CD4-positive, alpha-beta T cell (primary cell): ENCODE measurements at regions not wholly inside any gene's neighbourhood (a gene's known extent, or its start where the extent isn't known, plus 50 kb on each side); places are given as distances from the start of the nearest gene placed in this dataset.

Experiments used
- ATAC-seq: fragments of 200-7000 bp; cut with Tn5 transposase; one replicate; pipeline ENCODE4 v1.10.0; 2022; ENCODE audit warnings: mild to moderate bottlenecking; ENCODE audit not compliant: poor library complexity
- CTCF ChIA-PET: fragments of 350-600 bp; sonication (Branson Sonifier 250); formaldehyde crosslinking; loops from one replicate; lab custom pipeline; 2021; ENCODE audit warnings: antibody characterized with exemption, inconsistent platforms; lab: Charles Lee
- POLR2A ChIA-PET: fragments of 350-600 bp; sonication (Branson Sonifier 250); formaldehyde crosslinking; loops from one replicate; lab custom pipeline; 2021; ENCODE audit warnings: antibody characterized with exemption, inconsistent platforms; lab: Charles Lee
- DNase-seq, 14 experiments: peaks; one replicate each; pipeline ENCODE4 v3.0.0-alpha.2; 2013 to 2020; ENCODE audit warnings: mixed read lengths in 2 of 14
- H3K27ac ChIP-seq, 2 donors: one replicate each; pipeline versions ENCODE4 v1.5.1 to v1.7.0; 2013; ENCODE audit warnings: low read length in 2 of 2, low read depth in 1 of 2, mild to moderate bottlenecking in 1 of 2
- H3K27me3 ChIP-seq, 2 experiments: 1 replicate in 1 of 2; 2 replicates in 1 of 2; pipeline versions ENCODE4 v1.6.1 to v1.7.0; 2013; ENCODE audit warnings: low read length in 2 of 2, control low read depth in 1 of 2, mild to moderate bottlenecking in 1 of 2, moderate library complexity in 1 of 2; ENCODE audit not compliant: insufficient read depth in 2 of 2, control insufficient read depth in 1 of 2
- H3K36me3 ChIP-seq: one replicate; pipeline ENCODE4 v1.6.1; 2013; ENCODE audit warnings: low read length, control low read depth; ENCODE audit not compliant: insufficient read depth
- H3K4me1 ChIP-seq: one replicate; pipeline ENCODE4 v1.6.1; 2013; ENCODE audit warnings: low read length, control low read depth; ENCODE audit not compliant: insufficient read depth
- H3K4me3 ChIP-seq: one replicate; pipeline ENCODE4 v1.5.1; 2013; ENCODE audit warnings: mild to moderate bottlenecking, low read length, moderate library complexity
- H3K9me3 ChIP-seq, 2 experiments: 1 replicate in 1 of 2; 2 replicates in 1 of 2; pipeline versions ENCODE4 v1.6.1 to v1.7.0; 2013; ENCODE audit warnings: low read length in 2 of 2, mild to moderate bottlenecking in 2 of 2, control low read depth in 1 of 2, moderate library complexity in 1 of 2; ENCODE audit not compliant: control insufficient read depth in 1 of 2, insufficient read depth in 1 of 2
- H3K27ac Mint-ChIP-seq: one replicate; pipeline ENCODE4 v1.8.0; 2020; ENCODE audit warnings: mixed read lengths
- H3K27me3 Mint-ChIP-seq: one replicate; pipeline ENCODE4 v1.8.0; 2021; ENCODE audit warnings: mixed read lengths
- H3K36me3 Mint-ChIP-seq: one replicate; pipeline ENCODE4 v1.8.0; 2021; ENCODE audit warnings: low read depth, mixed read lengths
- H3K4me1 Mint-ChIP-seq: one replicate; pipeline ENCODE4 v1.8.0; 2021; ENCODE audit warnings: low read depth, mixed read lengths
- H3K4me3 Mint-ChIP-seq: one replicate; pipeline ENCODE4 v1.8.0; 2020; ENCODE audit warnings: mild to moderate bottlenecking, mixed read lengths
- H3K9me3 Mint-ChIP-seq: one replicate; pipeline ENCODE4 v1.8.0; 2020; ENCODE audit warnings: mixed read lengths
- CTCF ChIP-seq: fragments of 200-600 bp; IDR thresholded peaks from one replicate; pipeline ENCODE4 v1.8.0; 2022; ENCODE audit warnings: antibody characterized with exemption, mild to moderate bottlenecking
- intact Hi-C, 2 experiments: fragments of 100-400 bp; cut with DNase I in 1 of 2; cut with micrococcal nuclease in 1 of 2; formaldehyde crosslinking; loops; one replicate each; pipeline versions ENCODE4 v1.15.1 to v1.9.0; 2023 to 2025; cut with DNase I, micrococcal nuclease

DNA sequence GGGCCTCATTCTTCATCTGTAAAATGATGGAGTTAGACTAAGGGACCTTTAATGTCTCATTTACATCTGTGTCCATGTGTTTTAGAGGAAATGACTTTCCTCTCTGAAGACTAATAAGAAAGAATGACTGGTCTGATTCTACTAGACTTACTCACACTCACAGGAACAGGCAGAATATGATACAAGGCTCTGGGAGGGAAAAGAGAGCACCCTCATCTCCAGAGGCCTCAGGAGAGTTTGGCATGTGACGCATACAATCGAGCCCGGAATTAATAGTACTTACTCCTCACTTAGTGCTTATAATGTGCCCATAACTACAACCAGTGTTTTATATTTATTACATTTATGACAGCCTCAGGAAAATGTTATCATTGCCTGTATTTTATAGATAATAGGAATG is 608.7 kb downstream of the KCTD16 start:
- H3K27ac Mint-ChIP-seq: no peak overlapping the region
- no peak overlapping the region for H3K4me3 Mint-ChIP-seq
- ChIA-PET POLR2A (no interaction called here), CTCF (no interaction called here)
- Histone ChIP-seq H3K36me3 (no peaks in the 10 kb centered on the region), H3K4me3 (no peak overlapping the region), H3K27me3 (no peaks in the 10 kb centered on the region), H3K9me3 (no peaks in the 10 kb centered on the region), H3K27ac (no peak overlapping the region), H3K4me1 (no peaks in the 10 kb centered on the region)
- H3K27me3 Mint-ChIP-seq: no peaks in the 10 kb centered on the region
- DNase-seq (no peak), ATAC-seq (no peak)
- peaks cover 4% of the 10 kb centered on the region for H3K9me3 Mint-ChIP-seq
- intact Hi-C loops: no loop called here
- TF ChIP-seq CTCF: no peak
- no peaks in the 10 kb centered on the region for H3K36me3 Mint-ChIP-seq
- no peaks in the 10 kb centered on the region for H3K4me1 Mint-ChIP-seq

GRCh38 chr5:144778561-144778960 is 607.9 kb downstream of the KCTD16 start:
- H3K27me3 ChIP-seq: no peaks in the 10 kb centered on the region
- Mint-ChIP-seq H3K36me3 (no peaks in the 10 kb centered on the region), H3K4me3 (no peak overlapping the region), H3K4me1 (no peaks in the 10 kb centered on the region), H3K27me3 (no peaks in the 10 kb centered on the region), H3K9me3 (peaks cover 4% of the 10 kb centered on the region), H3K27ac (no peak overlapping the region)
- H3K36me3 ChIP-seq: no peaks in the 10 kb centered on the region
- ChIA-PET POLR2A (no interaction called here), CTCF (no interaction called here)
- H3K4me1 ChIP-seq: no peaks in the 10 kb centered on the region
- no peak overlapping the region for H3K4me3 ChIP-seq
- intact Hi-C loops: no loop called here
- no peak for TF ChIP-seq CTCF
- no peak for ATAC-seq
- no peaks in the 10 kb centered on the region for H3K9me3 ChIP-seq
- DNase-seq: no peak
- no peak overlapping the region for H3K27ac ChIP-seq

DNA sequence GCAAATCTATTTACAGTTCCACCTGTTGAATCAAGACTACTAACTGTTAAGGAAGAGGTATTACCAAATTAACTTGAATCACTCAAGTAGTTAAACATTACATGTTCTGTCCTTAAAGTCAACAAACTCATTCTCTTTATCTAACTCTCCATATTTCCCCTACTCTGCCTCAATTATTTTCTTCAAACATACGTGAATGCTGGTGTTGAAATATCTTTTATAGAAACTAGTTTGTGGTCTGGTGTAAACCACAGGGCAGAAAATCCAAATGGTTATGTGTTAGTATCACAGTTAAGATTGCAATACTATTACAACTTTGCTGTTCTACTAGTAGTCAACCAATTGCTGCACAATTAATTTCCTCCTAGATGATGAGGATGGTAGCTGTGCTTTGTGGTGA is 603.5 kb downstream of the KCTD16 start:
- Histone ChIP-seq H3K9me3 (no peaks in the 10 kb centered on the region), H3K4me1 (no peaks in the 10 kb centered on the region), H3K27ac (no peak overlapping the region), H3K4me3 (no peak overlapping the region), H3K36me3 (no peaks in the 10 kb centered on the region), H3K27me3 (no peaks in the 10 kb centered on the region)
- no peaks in the 10 kb centered on the region for H3K4me1 Mint-ChIP-seq
- POLR2A ChIA-PET: no interaction called here
- TF ChIP-seq CTCF: no peak
- H3K9me3 Mint-ChIP-seq: no peaks in the 10 kb centered on the region
- H3K27ac Mint-ChIP-seq: no peak overlapping the region
- no peak overlapping the region for H3K4me3 Mint-ChIP-seq
- no peaks in the 10 kb centered on the region for H3K27me3 Mint-ChIP-seq
- no peaks in the 10 kb centered on the region for H3K36me3 Mint-ChIP-seq
- ATAC-seq: no peak
- no peak for DNase-seq
- intact Hi-C loops: no loop called here
- CTCF ChIA-PET: no interaction called here
